HG03025 (cell line): ENCODE measurements at regions not wholly inside any gene's neighbourhood (a gene's known extent, or its start where the extent isn't known, plus 50 kb on each side); places are given as distances from the start of the nearest gene placed in this dataset.

Experiments
- ATAC-seq: cut with Tn5 transposase; IDR thresholded peaks from one replicate; pipeline ENCODE4 v1.9.1; 2021; ENCODE audit warnings: mild to moderate bottlenecking, moderate library complexity; ENCODE audit not compliant: unreplicated experiment, low FRiP score

DNA sequence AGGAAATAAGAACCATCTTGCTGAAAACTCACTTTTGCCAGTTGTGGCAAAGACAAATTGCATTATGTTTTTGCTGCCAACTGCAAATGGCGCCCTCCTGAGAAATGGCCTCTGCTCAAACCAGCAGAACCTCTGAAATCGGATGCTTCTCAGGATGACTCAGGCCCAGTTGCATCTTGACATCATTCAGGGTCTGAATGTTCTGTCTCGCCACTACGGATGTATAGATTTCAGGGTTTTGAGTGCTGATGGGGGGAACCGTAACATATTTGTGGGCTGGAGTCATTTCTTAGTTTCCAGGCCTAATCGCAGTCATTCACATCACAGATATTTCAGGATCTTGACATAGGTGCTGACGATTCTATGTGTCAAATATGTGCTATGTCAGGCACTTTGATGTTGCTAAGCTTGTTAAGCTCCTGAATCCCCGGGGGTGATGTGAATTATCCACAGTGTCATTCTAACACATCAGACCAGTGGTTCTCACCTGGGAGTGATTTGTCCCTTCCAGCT, 207.1 kb downstream of the NFATC2 start:
- ATAC-seq, result peak; percentile 63

DNA sequence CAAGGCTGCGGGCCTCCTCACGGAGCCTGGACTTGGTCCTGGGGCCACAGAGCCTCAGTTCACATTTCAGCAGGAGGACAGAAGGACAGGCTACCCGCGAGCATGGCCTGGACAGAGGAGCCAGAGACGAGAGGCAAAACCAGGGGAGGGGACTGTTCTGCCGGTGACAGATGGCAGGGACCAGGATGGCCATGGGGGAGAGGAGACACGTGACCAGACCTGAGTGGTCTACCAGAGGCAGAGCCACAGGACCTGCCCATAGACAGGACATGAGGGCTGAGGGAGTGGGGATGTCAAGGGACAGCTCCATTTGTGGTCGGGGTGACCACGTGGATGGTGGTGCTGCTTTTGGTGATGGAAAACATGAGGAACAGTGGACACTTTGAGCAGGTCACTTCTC, 207.9 kb downstream of the NFATC2 start:
- ATAC-seq, result no peak

DNA sequence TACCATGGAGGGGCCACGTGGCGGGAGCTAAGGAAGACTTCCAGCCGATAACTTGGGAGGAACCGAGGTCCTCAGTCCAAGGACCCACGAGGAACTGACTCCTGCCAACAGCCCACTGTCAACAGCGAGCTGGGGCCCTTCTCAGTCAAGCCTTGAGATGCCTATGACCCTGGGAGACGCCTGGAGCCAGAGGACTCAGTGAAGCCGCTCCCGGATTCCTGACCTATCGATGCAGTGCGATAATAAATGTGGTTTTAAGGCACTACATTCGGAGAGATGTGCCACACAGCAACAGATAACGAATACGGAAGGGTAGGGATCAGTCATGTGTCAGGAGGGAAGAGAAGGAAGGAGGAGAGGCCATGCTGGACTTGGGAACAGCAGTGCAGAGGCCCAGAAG, 208.5 kb downstream of the NFATC2 start:
- no peak for ATAC-seq

DNA sequence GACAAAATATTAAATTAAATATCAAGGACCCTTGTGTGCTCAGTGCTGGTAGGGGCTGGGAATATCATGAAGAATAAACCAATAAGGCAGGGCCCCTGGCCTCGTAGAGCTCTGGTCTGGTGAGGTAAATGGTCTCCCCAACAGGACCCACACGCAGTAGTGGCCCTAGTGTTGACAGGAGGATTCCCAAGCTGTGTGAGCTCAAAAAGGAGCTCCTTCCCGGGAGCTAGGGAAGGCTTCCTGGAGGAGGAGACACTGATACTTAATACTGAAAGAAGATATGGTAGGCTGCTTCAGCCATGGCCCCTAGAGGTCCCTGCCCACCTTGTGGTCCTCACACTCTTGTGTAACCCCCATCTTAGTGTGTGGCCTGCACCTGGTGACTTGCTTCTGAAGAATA, 209.1 kb downstream of the NFATC2 start:
- no peak for ATAC-seq

DNA sequence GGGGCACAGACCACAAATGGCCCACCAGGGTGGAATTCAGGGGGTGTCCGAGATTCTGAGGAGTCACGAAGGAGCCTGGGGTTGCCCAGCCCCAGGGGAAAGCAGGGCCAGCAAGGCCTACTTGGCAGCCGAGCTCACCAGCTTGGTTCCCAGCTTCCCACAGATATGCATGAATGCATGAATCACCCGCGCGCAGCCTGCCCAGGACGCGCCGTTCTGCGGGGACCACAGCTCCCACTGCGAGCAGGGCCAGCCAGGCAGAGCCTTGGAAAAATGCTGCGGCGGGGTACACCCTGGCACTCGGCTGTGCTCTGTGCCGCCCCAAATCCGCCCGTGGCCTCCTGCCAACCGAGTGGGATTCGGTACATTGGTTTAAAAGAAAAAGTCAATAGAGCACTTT, 211.0 kb downstream of the NFATC2 start:
- ATAC-seq, result no peak

DNA sequence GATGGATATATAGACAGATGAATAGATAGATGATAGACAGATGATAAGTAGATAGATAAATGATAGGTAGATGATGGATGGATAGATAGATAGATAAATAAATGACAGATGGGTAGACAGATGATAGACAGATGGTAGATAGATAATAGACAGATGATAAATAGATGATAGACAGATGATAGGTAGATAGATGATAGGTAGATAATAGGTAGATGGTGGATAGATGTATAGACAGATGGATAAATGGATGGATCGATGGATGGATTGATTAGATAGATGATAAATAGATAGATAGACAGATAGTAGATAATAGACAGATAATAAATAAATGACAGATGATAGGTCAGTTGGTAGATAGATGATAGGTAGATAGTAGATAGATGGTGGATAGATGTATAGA, 212.7 kb downstream of the NFATC2 start:
- ATAC-seq, result no peak

DNA sequence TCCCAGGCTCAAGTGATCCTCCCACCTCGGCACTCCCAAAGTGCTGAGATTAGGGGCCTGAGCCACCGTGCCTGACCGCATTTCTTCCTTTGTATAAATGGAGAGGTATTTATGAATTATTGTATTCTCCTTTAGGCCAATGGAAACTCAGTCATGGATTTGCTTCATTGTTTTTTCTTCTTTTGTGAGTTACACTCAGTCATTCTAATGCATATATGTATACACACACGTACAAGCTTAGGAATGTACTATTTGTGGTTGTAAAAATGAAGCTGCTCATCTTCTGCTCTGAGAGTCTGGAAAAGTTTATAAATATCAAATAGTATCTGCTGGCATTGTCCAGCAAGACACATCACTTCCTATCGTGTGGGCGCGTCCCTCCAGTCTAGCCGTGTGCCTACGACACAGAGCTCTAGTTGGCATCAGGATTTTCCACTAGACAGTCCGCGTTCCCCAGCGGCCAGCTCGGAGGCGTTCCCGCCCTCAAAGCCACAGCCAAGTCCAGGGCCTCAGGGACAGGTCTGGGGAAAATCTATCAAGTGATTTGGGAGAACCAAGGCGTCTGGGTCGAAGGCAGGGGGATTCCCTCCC, 215.2 kb downstream of the NFATC2 start:
- no peak for ATAC-seq

DNA sequence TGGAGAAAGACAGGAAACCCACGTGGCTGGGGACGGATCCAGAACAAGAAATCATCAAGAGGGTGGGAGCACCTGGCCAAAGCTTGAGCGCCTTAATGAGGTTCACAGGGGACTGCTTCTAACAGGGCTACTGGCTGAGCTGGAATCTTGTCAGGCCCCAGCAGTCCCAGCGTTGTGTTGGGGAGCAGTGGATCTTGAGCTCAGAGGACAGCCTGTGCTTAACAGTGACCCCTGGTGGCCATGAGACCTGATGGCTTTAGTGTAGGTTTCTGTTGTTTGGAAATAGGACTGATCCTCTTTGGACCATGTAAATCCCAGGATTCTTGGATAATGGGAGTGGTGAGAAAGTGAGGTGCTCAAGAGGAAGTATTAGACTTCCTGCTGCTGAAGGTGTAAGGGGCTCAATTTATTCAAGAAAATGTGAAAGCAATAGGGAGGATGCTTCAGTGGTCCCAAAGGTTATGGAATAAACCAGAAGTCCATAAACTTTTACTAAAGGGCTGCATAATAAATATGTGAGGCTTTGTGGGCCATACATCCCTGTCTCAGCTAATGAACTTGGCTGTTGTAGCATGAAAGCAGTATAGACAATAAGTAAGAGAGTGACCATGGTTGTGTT, 216.2 kb downstream of the NFATC2 start:
- ATAC-seq, result no peak

DNA sequence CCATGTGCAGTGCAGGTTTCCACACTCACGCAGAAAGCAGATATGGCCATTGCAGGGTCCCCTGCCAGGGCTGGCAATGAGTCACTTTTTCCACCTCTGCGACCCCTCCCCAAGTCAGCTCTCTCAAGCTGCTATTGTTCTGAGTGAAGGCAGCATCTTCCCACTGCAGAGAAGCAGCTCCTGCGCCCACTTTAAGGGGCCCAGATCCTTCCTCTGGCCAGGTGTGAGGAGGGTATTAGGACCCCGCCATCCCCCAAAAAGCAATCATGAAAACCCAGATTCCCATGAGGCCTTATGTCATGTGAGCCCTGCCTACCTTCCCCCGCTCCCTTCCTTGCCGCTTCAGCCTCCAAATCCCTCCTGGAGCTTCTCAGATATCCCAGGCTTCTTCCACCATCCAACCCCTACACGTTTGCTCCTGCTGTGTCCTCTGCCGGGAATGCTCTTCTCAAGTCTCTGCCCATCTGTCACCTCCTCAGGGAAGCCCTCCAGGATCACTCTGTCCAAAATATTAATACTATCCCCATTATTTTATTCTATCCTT, 220.3 kb downstream of the NFATC2 start:
- no peak for ATAC-seq

DNA sequence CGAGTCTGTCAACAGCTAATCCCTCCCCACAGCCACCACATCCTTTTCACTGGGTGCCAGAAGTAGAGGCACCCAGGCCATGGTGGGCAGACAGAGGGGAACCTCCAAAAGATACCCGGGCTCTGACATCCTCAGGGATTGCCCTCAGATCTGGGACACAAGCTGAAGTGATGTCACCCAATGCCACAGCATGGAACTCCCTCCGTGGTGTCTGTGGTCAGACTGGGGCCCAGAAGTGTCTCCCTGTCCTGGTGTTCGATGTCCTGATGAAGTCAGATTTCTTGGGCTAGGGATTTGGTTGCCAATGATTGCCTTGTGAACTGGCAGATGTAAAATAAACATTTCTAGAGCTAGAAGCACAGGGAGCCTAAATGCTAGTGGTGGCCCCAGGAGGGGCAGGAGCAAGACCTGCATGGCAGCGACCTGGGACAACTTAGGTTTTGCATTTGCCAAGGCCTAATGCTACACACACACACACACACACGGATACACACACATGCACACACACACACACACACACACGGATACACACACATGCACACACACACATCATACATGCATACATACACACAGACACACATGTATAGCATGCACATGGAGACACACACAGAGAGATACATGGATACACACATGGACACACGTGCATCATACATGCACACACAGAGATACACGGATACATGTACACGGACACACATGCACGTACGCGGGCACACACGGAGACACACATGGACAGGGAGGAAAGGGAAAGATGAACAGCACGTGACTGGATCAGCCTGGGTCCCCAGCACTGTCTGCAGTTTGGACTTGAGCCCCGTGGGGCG, 221.0 kb downstream of the NFATC2 start:
- no peak for ATAC-seq

DNA sequence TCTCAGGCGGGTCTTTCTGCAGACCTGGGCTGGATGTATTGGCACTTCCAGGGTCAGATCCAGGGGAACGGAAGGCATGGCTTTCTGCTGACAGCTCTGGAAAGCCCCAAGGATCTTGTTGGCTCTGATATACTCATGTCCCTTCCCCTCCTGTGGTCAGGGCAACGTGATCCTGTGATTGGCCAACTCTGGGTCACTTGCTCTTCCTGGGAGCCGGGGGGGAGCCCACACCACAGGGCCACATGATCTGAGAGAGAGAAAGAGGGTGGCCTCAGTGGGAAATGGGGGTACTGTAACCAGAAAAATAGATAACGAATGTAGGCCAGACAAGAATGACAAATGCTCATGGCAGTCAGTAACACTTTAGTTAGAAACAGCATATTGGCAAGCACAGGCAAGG, 223.0 kb downstream of the NFATC2 start:
- no peak for ATAC-seq

DNA sequence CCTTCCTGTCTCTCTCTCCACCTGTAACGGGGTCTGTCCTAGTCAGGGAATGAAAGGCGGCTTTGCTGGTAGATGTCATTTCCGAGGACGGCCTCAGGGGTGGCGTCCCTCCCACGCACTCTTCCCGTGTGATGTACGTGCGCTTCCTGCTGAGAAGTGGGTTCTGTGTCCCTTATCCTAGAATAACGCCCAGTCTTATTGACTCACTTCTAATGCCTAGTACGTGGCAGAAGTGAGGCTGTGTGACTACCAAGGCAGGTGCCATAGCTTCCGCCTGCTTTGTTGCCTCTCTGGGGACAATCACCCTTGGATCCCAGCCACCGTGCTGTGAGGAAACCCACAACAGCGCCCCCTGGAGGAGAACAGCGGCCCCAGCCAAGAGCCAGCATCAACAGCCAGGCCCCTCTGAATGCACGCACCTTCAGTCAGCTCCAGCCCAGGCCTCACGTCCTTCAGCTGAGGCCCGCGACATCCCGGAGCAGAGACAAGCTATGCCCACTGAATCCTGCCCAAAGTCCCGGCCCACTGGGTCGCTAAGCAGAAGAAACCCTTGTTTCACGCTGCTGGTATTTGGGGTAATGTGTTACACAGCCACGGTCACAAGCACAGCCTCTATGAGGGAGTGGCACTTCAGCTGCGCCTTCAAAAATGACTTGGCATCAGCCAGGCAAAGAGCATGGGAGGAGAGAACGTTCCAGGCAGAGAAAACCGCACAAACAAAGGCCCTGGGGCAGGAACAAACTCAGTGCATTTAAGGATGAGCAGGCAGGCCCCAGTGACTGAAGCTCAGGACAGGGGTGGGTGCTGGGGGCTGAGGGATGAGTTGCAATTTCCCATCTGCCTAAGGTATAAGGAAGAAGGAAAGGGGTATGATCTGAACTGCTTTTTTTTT, 224.2 kb downstream of the NFATC2 start:
- ATAC-seq, result no peak

DNA sequence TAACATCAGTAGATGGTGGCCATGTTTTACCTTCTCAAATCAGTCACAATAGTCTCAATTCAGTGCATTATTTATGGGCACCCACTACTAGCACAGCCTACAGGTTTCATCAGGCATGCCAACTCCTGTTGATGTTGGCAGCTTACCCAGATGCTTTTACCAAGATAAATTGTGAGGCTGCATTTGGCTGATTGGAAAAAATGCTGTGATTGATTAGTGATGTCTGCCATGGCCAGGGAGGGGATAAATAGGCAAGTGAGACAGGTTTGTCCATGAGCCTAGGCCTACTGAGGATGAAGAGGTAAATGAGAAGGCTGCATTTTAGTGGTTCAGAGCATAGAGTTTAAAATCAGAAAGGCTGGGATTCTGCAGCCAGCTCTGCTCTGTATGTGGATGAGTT, 227.1 kb downstream of the NFATC2 start:
- no peak for ATAC-seq

DNA sequence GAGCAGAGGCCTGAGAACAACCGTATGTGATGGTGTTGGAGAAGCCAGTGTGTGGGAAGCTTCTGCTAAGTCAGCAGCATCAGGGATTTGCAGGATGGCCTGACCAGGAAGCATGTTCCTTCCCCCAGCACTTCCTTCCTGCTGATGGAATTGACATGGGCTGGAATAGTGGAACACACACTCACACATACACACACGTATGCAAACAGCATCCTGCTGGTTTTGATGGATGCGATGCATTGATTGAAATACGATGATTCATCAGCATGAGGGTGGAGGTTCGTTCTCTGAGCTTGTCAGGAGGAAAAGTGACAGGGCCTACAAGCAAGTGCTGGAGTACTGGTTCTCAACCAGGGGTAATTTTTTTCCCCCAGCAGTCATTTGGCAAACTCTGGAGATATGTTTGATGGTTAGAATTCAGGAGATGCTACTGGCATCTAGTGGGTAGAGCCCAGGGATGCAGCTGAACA, 229.1 kb downstream of the NFATC2 start:
- ATAC-seq, result no peak

DNA sequence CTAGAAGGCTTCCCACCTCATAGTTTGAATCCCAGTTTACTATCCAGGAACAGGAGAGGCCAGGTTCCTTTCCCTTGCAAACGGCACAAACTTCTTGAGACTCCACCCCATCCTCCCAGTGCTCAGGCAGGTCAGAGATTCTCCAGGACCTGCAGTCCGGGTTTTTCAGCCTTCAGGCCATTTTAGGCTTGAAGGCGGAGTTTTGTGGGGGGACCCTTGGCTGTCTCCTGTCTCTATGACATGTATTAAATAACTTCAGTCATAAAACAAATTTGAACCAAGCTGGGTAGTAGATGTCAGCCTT, 230.1 kb downstream of the NFATC2 start:
- no peak for ATAC-seq

DNA sequence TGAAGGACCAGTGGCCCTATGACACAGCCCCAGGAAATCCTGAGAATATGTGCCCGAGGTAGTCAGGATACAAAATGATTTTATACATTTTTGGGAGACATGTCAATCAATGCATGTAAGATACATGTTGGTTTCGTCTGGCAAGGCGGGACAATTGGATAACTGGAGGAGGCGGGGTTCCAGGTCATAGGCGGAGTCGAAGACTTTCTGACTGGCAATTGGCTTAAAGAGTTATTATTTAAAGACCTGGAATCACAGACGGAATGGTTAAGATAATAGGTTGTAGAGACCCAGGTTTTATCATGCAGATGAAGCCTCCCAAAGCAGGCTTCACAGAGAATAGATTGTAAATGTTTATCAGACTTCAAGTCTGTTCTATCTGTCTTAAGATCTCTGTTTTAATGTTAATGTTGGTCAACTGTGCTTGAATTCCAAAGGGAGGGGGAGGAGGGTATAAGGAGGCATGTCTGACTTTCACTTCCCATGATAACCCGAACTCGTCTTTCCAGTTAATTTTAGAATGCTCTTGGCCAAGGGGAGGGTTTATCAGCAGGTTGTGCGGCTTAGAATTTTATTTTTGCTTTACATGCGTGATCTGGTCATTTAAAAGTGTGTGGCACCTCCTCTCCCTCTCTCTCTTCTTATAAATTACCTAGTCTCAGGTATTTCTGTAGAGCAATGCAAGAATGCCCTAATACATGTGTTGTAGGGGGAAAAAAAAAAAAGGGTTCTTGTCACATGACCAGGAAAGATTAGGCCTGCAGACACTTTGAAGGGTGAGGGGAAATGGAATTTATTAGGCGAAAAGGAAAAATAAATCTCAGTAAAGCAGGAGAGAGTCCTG, 230.7 kb downstream of the NFATC2 start:
- no peak for ATAC-seq

DNA sequence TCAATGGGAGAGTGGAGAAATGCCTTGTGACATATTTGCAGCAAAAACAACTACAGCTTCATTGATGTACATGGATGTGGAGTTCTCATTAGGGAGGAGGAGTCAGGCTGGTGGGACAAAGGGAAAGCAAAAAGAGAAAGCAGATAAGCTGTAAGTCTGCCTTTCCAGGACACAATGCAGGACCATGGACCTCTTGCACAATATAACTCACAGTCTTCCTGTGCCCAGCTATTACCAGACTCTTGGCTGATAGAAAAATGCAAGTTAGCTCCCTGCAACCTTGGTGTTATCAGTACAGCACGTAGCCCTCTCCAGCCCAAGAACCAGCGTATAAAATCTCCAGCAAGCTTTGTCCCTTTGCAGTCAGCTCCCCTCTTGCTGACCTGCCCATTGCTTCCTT, 232.3 kb downstream of the NFATC2 start:
- ATAC-seq, result no peak

DNA sequence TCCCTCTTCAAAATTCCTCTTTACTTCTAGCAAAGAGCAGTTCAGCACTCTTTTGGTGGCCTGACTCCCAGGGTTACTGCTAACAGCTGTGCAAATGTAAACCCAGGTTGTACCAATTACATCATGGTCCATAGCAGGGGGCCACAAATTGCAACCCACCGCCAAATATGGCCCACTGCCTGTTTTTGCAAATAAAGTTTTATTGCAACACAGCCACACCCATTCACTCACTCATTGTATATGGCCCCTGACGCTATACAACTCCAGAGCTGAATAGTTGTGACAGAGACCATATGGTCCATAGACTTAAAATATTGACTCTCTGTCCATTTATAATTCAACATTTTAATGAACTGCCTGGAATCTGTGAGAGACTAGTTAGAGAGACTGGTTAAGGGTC, 233.4 kb downstream of the NFATC2 start:
- ATAC-seq, result no peak

DNA sequence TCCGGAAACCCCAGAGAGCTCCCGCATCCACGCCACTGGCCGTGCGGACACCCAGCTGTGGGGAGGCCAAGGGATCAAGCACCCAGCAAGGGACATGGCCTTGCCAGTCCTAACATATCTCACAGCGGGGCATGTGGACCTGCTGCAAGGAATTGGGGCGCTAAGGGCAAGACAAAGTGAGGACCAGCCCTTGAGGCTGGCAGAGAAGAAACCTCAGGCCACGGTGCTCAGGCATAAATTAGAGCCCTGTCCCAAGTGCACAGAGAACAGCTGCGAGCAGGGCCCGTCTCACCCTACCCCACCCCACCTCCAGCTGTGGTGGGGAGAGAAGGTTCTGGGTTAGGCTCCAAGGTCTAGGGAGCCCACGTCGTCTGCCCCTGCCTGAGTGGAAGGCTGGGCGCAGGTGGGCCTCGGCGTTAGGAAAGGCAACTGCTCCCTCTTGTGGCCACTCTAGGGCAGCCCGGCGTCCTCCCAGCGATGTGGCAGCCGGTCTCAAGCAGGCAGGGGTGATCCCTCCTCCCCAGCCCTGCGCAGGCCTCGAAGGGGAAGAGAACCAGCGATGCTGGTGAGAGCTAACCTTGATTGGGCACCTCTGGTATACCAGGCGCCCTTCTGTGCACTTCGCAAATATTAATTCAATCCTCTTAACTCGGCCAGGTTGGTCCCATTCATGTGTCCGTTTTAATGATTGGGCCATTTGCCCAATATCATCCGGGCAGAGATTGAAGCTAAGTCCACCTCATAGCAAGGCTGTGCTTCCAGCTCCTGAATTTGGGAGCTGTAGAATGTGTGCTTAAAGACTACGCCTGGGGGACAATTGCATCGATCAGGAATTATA, 235.8 kb downstream of the NFATC2 start:
- ATAC-seq, result peak; percentile 72
